ENCODE measurements at regions not wholly inside any gene's neighbourhood (a gene's known extent, or its start where the extent isn't known, plus 50 kb on each side); places are given as distances from the start of the nearest gene placed in this dataset.

GRCh38 chr9:13735181-13735580 is 455.7 kb upstream of the MPDZ start:
- POLR2A ChIA-PET = interaction anchor here (0.6 to 1.1 kb wide), 2 partner anchors 24 to 299 kb away, joined by 3 to 4 read pairs; no protein-coding TSS in a partner anchor

DNA sequence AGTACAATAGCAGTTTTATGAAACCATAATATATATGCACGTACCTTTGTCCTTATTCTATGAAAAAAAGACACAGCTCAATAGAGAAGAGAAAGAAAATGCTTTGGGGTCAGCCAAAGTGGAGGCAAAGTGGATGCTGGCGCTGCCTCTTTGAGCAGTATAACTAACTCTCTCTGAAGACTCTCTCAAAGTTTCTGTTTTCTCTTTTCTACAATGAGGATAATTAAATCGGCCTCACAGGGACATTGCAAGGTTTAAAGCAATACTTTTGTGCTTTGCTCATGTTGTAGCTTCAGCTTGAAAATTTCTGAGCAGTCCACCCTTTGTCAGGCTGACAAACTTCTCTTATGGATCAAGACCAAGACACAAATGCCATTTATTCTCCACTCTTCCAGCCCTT is 455.1 kb upstream of the MPDZ start:
- Histone ChIP-seq H4K20me1 (ENCODE audit: insufficient read depth, low read length) (no peaks in the 10 kb centered on the region), H3K4me3 (ENCODE audit: low read depth, low read length, poor library complexity, severe bottlenecking) (no peak overlapping the region), H3K4me2 (ENCODE audit: low read length) (no peak overlapping the region), H3K4me1 (ENCODE audit: insufficient read depth, low read length, poor library complexity, severe bottlenecking) (no peaks in the 10 kb centered on the region), H3K79me2 (ENCODE audit: insufficient read depth, low read depth, low read length) (no peaks in the 10 kb centered on the region), H3K27ac (ENCODE audit: low read depth, low read length, poor library complexity, severe bottlenecking) (no peak overlapping the region), H2AFZ (ENCODE audit: low read length) (no peak overlapping the region), H3K9me3 (ENCODE audit: low read length) (no peaks in the 10 kb centered on the region), H3K36me3 (ENCODE audit: insufficient read depth, low read length) (no peaks in the 10 kb centered on the region), H3K9me2 (ENCODE audit: insufficient read depth, low read length) (no peaks in the 10 kb centered on the region)
- DNase-seq (ENCODE audit: low spot score) = no peak
- TF ChIP-seq CTCF (conservative IDR thresholded peaks at IDR 0.05; ENCODE audit: low read length) = no peak
- no peak for TF ChIP-seq EZH2phosphoT487 (IDR thresholded peaks at IDR 0.05; ENCODE audit: borderline replicate concordance, low read depth, low read length)
- ChIA-PET POLR2A (interaction anchor here (0.6 kb wide), 2 partner anchors 8 to 300 kb away, joined by 3 to 4 read pairs; no protein-coding TSS in a partner anchor), CTCF (ENCODE audit: unreplicated experiment) (no interaction called here)
- BruUV-seq (replicated peaks) = no TSS peak
- intact Hi-C loops (cut with micrococcal nuclease; ENCODE audit: unreplicated experiment) = no loop called here

More at GRCh38 chr9:13735181-13735580, 455.7 kb upstream of the MPDZ start:
- no peaks in the 10 kb centered on the region for H3K79me2 ChIP-seq (ENCODE audit: insufficient read depth, low read depth, low read length)
- intact Hi-C loops (cut with micrococcal nuclease; ENCODE audit: unreplicated experiment) = no loop called here
- no peak overlapping the region for H2AFZ ChIP-seq (ENCODE audit: low read length)
- H3K36me3 ChIP-seq (ENCODE audit: insufficient read depth, low read length) = no peaks in the 10 kb centered on the region
- CTCF ChIA-PET (ENCODE audit: unreplicated experiment) = no interaction called here
- no peaks in the 10 kb centered on the region for H3K4me1 ChIP-seq (ENCODE audit: insufficient read depth, low read length, poor library complexity, severe bottlenecking)
- DNase-seq (ENCODE audit: low spot score) = no peak
- no peaks in the 10 kb centered on the region for H3K9me3 ChIP-seq (ENCODE audit: low read length)
- no peak overlapping the region for H3K4me2 ChIP-seq (ENCODE audit: low read length)
- no peak overlapping the region for H3K4me3 ChIP-seq (ENCODE audit: low read depth, low read length, poor library complexity, severe bottlenecking)
- H3K27ac ChIP-seq (ENCODE audit: low read depth, low read length, poor library complexity, severe bottlenecking) = no peak overlapping the region
- no peaks in the 10 kb centered on the region for H3K9me2 ChIP-seq (ENCODE audit: insufficient read depth, low read length)
- no peaks in the 10 kb centered on the region for H4K20me1 ChIP-seq (ENCODE audit: insufficient read depth, low read length)
- TF ChIP-seq EZH2phosphoT487 (IDR thresholded peaks at IDR 0.05; ENCODE audit: borderline replicate concordance, low read depth, low read length) (no peak), CTCF (conservative IDR thresholded peaks at IDR 0.05; ENCODE audit: low read length) (no peak)
- no TSS peak for BruUV-seq (replicated peaks)

DNA sequence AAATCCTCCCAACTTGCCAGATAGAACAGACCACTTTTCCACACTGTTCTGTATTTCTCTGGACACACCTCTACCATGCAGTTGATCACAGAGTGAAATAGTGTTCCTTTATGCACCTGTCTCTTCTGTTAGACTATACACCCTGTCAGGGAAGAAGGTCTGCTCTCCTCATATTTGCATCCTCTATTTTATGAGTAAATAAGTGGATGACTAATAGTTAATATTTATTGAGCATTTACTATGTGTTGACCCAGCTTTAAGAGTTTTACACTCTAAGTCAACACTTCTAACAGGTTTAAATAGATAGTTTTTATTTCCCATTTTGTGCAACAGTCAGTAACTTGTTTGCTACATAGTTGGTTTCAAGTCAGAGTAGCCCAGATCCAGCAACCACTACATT is 452.8 kb upstream of the MPDZ start:
- no peaks in the 10 kb centered on the region for H3K4me1 ChIP-seq (ENCODE audit: insufficient read depth, low read length, poor library complexity, severe bottlenecking)
- H2AFZ ChIP-seq (ENCODE audit: low read length) = no peak overlapping the region
- H3K79me2 ChIP-seq (ENCODE audit: insufficient read depth, low read depth, low read length) = no peaks in the 10 kb centered on the region
- H3K4me3 ChIP-seq (ENCODE audit: low read depth, low read length, poor library complexity, severe bottlenecking) = no peak overlapping the region
- intact Hi-C loops (cut with micrococcal nuclease; ENCODE audit: unreplicated experiment) = no loop called here
- BruUV-seq (replicated peaks) = no TSS peak
- CTCF ChIA-PET (ENCODE audit: unreplicated experiment) = no interaction called here
- H3K36me3 ChIP-seq (ENCODE audit: insufficient read depth, low read length) = no peaks in the 10 kb centered on the region
- no peak for DNase-seq (ENCODE audit: low spot score)
- no peaks in the 10 kb centered on the region for H3K9me2 ChIP-seq (ENCODE audit: insufficient read depth, low read length)
- H3K4me2 ChIP-seq (ENCODE audit: low read length) = no peak overlapping the region
- no peak overlapping the region for H3K27ac ChIP-seq (ENCODE audit: low read depth, low read length, poor library complexity, severe bottlenecking)
- H3K9me3 ChIP-seq (ENCODE audit: low read length) = no peaks in the 10 kb centered on the region
- POLR2A ChIA-PET = no interaction called here
- H4K20me1 ChIP-seq (ENCODE audit: insufficient read depth, low read length) = no peaks in the 10 kb centered on the region
- no peak for TF ChIP-seq CTCF (conservative IDR thresholded peaks at IDR 0.05; ENCODE audit: low read length)
- no peak for TF ChIP-seq EZH2phosphoT487 (IDR thresholded peaks at IDR 0.05; ENCODE audit: borderline replicate concordance, low read depth, low read length)

Measured in OCI-LY7 (cell line).